OCI-LY1 (cell line): ENCODE measurements at regions not wholly inside any gene's neighbourhood (a gene's known extent, or its start where the extent isn't known, plus 50 kb on each side); places are given as distances from the start of the nearest gene placed in this dataset.

Experiments used
- H2AFZ ChIP-seq: fragments of 200-600 bp; sonication (generic), shearing (Covaris generic); 2 replicates; pipeline ENCODE4 v1.6.0; 2014; ENCODE audit warnings: antibody characterized with exemption, mild to moderate bottlenecking, low read length
- H3F3A ChIP-seq: fragments of 200-600 bp; sonication (generic), shearing (Covaris generic); 2 replicates; pipeline ENCODE4 v1.6.0; 2014; ENCODE audit warnings: mild to moderate bottlenecking, antibody characterized with exemption, low read length, moderate library complexity; ENCODE audit not compliant: insufficient read depth
- H3K27ac ChIP-seq: fragments of 200-600 bp; sonication (generic); 2 replicates; pipeline ENCODE4 v1.5.1; 2014; ENCODE audit warnings: low read length, mixed run types, mild to moderate bottlenecking, low read depth; ENCODE audit not compliant: poor library complexity, severe bottlenecking
- H3K27me3 ChIP-seq: fragments of 200-600 bp; sonication (generic); 2 replicates; pipeline ENCODE4 v1.6.0; 2014; ENCODE audit warnings: antibody characterized with exemption, mild to moderate bottlenecking, low read length, moderate library complexity; ENCODE audit not compliant: insufficient read depth
- H3K36me3 ChIP-seq: fragments of 200-600 bp; sonication (generic); 2 replicates; pipeline ENCODE4 v1.6.1; 2014; ENCODE audit warnings: mild to moderate bottlenecking, antibody characterized with exemption, low read length, moderate library complexity, mixed read lengths; ENCODE audit not compliant: insufficient read depth
- H3K4me1 ChIP-seq: fragments of 200-600 bp; sonication (generic); 2 replicates; pipeline ENCODE4 v1.5.1; 2014; ENCODE audit warnings: mild to moderate bottlenecking, low read length, moderate library complexity; ENCODE audit not compliant: insufficient read depth, severe bottlenecking
- H3K4me2 ChIP-seq: fragments of 200-600 bp; sonication (generic), shearing (Covaris generic); 2 replicates; pipeline ENCODE4 v1.6.1; 2014; ENCODE audit warnings: low read length
- H3K4me3 ChIP-seq: fragments of 200-600 bp; sonication (generic); 2 replicates; pipeline ENCODE4 v1.5.1; 2014; ENCODE audit warnings: low read length, low read depth, mild to moderate bottlenecking, mixed read lengths; ENCODE audit not compliant: poor library complexity, severe bottlenecking
- H3K79me2 ChIP-seq: fragments of 200-600 bp; shearing (Covaris generic); 2 replicates; pipeline ENCODE4 v1.6.1; 2016; ENCODE audit warnings: mixed run types, low read length, mixed read lengths; ENCODE audit not compliant: insufficient read depth
- H3K9ac ChIP-seq: fragments of 200-600 bp; sonication (generic), shearing (Covaris generic); 2 replicates; pipeline ENCODE4 v1.6.1; 2014; ENCODE audit warnings: mild to moderate bottlenecking, low read length, mixed read lengths
- H3K9me2 ChIP-seq: fragments of 200-600 bp; sonication (generic), shearing (Covaris generic); 2 replicates; pipeline ENCODE4 v1.6.1; 2014; ENCODE audit warnings: low read depth, mild to moderate bottlenecking, low read length, mixed read lengths
- H3K9me3 ChIP-seq: fragments of 200-600 bp; shearing (Covaris generic); 2 replicates; pipeline ENCODE4 v1.6.1; 2014; ENCODE audit warnings: low read length, mixed read lengths
- H4K20me1 ChIP-seq: fragments of 200-600 bp; sonication (generic), shearing (Covaris generic); 2 replicates; pipeline ENCODE4 v1.6.0; 2016; ENCODE audit warnings: mild to moderate bottlenecking, low read length; ENCODE audit not compliant: insufficient read depth
- EZH2 ChIP-seq: fragments of 200-600 bp; sonication (generic), shearing (Covaris generic); IDR thresholded peaks from 2 replicates; pipeline ENCODE4 v1.8.0; 2017; ENCODE audit warnings: borderline replicate concordance, mixed run types, mild to moderate bottlenecking, antibody characterized with exemption, low read length, moderate library complexity, mixed read lengths
- TF ChIP-seq, protein P1 (sequence below): fragments of 200-600 bp; sonication (generic), shearing (Covaris generic); IDR thresholded peaks from 2 replicates; pipeline ENCODE4 v1.5.1; 2017; ENCODE audit warnings: mild to moderate bottlenecking, antibody characterized with exemption, low read length, moderate library complexity, mixed read lengths

GRCh38 chr6:8783191-8783590 lies 347.8 kb upstream of the SLC35B3 start:
- Histone ChIP-seq H3K27ac (no peak overlapping the region), H4K20me1 (no peaks in the 10 kb centered on the region), H3K36me3 (no peaks in the 10 kb centered on the region), H3K27me3 (no peaks in the 10 kb centered on the region), H3K4me3 (no peak overlapping the region), H3K9me3 (no peaks in the 10 kb centered on the region), H3K9me2 (no peaks in the 10 kb centered on the region), H3K9ac (no peak overlapping the region), H3K4me2 (no peak overlapping the region), H2AFZ (no peak overlapping the region), H3K79me2 (no peaks in the 10 kb centered on the region), H3K4me1 (no peaks in the 10 kb centered on the region), H3F3A (no peaks in the 10 kb centered on the region)
- TF ChIP-seq, protein P1, sequence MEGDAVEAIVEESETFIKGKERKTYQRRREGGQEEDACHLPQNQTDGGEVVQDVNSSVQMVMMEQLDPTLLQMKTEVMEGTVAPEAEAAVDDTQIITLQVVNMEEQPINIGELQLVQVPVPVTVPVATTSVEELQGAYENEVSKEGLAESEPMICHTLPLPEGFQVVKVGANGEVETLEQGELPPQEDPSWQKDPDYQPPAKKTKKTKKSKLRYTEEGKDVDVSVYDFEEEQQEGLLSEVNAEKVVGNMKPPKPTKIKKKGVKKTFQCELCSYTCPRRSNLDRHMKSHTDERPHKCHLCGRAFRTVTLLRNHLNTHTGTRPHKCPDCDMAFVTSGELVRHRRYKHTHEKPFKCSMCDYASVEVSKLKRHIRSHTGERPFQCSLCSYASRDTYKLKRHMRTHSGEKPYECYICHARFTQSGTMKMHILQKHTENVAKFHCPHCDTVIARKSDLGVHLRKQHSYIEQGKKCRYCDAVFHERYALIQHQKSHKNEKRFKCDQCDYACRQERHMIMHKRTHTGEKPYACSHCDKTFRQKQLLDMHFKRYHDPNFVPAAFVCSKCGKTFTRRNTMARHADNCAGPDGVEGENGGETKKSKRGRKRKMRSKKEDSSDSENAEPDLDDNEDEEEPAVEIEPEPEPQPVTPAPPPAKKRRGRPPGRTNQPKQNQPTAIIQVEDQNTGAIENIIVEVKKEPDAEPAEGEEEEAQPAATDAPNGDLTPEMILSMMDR: no peak
- no peak for TF ChIP-seq EZH2

DNA sequence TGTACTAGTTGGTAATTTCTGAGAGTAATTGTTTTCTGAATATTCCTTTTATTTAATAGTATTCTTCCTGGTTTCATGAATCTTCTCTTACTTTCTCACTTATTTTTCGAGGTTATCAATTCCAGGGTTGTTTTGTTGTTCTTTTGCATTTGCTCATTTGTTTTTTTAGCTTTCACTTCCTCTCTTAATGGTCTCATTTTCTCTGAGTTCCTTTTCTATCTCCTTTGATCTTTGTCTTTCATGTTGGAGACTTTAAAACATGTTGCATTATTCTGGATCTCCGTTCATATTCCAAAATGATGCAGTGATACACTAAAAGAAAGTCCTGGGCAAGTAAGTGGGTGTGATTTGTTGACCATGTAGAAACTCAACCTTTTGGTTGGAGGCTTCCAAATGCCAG lies 345.3 kb upstream of the SLC35B3 start:
- no peaks in the 10 kb centered on the region for H3K9me2 ChIP-seq
- no peak overlapping the region for H3K4me2 ChIP-seq
- no peaks in the 10 kb centered on the region for H3K27me3 ChIP-seq
- no peak overlapping the region for H3K4me3 ChIP-seq
- no peaks in the 10 kb centered on the region for H3K9me3 ChIP-seq
- H3K79me2 ChIP-seq: no peaks in the 10 kb centered on the region
- TF ChIP-seq, protein P1: no peak
- no peak for TF ChIP-seq EZH2
- no peaks in the 10 kb centered on the region for H3K4me1 ChIP-seq
- no peak overlapping the region for H3K27ac ChIP-seq
- no peak overlapping the region for H3K9ac ChIP-seq
- H3F3A ChIP-seq: no peaks in the 10 kb centered on the region
- H2AFZ ChIP-seq: no peak overlapping the region
- H4K20me1 ChIP-seq: no peaks in the 10 kb centered on the region
- no peaks in the 10 kb centered on the region for H3K36me3 ChIP-seq

- H3F3A ChIP-seq: no peaks in the 10 kb centered on the region
- H3K9ac ChIP-seq: no peak overlapping the region
- H3K27me3 ChIP-seq: no peaks in the 10 kb centered on the region
- no peaks in the 10 kb centered on the region for H3K9me3 ChIP-seq
- H3K9me2 ChIP-seq: no peaks in the 10 kb centered on the region
- H3K4me1 ChIP-seq: no peaks in the 10 kb centered on the region
- H3K4me2 ChIP-seq: no peak overlapping the region
- no peaks in the 10 kb centered on the region for H4K20me1 ChIP-seq
- no peak overlapping the region for H2AFZ ChIP-seq
- H3K27ac ChIP-seq: no peak overlapping the region
- no peak for TF ChIP-seq EZH2
- TF ChIP-seq, protein P1: no peak
- no peaks in the 10 kb centered on the region for H3K36me3 ChIP-seq
- no peaks in the 10 kb centered on the region for H3K79me2 ChIP-seq
- H3K4me3 ChIP-seq: no peak overlapping the region
Observed at GRCh38 chr6:8764733-8765132, 329.4 kb upstream of the SLC35B3 start.
